Upper lobe of right lung (tissue), 1 donor: ENCODE measurements at regions not wholly inside any gene's neighbourhood (a gene's known extent, or its start where the extent isn't known, plus 50 kb on each side); places are given as distances from the start of the nearest gene placed in this dataset.

Source experiments
- ATAC-seq: fragments of 200-7000 bp; cut with Tn5 transposase; one replicate; pipeline ENCODE4 v1.9.1; 2020; ENCODE audit warnings: mild to moderate bottlenecking, moderate library complexity
- DNase-seq: peaks from one replicate; pipeline ENCODE4 v3.0.0-alpha.2; 2020
- H3K27ac ChIP-seq: fragments of 200-600 bp; one replicate; pipeline ENCODE4 v1.8.0; 2022
- H3K27me3 ChIP-seq: fragments of 200-600 bp; one replicate; pipeline ENCODE4 v1.8.0; 2022; ENCODE audit warnings: mild to moderate bottlenecking
- H3K36me3 ChIP-seq: fragments of 200-600 bp; one replicate; pipeline ENCODE4 v1.8.0; 2022
- H3K4me1 ChIP-seq: fragments of 200-600 bp; one replicate; pipeline ENCODE4 v1.8.0; 2022
- H3K4me3 ChIP-seq: fragments of 200-600 bp; one replicate; pipeline ENCODE4 v1.8.0; 2022; ENCODE audit warnings: mild to moderate bottlenecking
- H3K9me3 ChIP-seq: fragments of 200-600 bp; one replicate; pipeline ENCODE4 v1.8.0; 2022
- CTCF ChIP-seq: fragments of 200-600 bp; IDR thresholded peaks from one replicate; pipeline ENCODE4 v1.8.0; 2022; ENCODE audit warnings: antibody characterized with exemption
- intact Hi-C: fragments of 100-400 bp; cut with DNase I; formaldehyde crosslinking; loops from one replicate; pipeline ENCODE4 v1.11.0; 2022
- donor health status: DM: no; HTN: yes; CAD: no; lungs with severe emphysema.

- Histone ChIP-seq H3K4me3 (no peak overlapping the region), H3K4me1 (no peaks in the 10 kb centered on the region), H3K27me3 (no peaks in the 10 kb centered on the region), H3K9me3 (no peaks in the 10 kb centered on the region), H3K36me3 (no peaks in the 10 kb centered on the region), H3K27ac (no peak overlapping the region)
- TF ChIP-seq CTCF = no peak
- ATAC-seq (no peak), DNase-seq (no peak)
- intact Hi-C loops = no loop called here
Measured at GRCh38 chr13:103844471-103844870, 778.3 kb upstream of the SLC10A2 start.

- Histone ChIP-seq H3K9me3 (no peaks in the 10 kb centered on the region), H3K4me3 (no peak overlapping the region), H3K4me1 (no peaks in the 10 kb centered on the region), H3K36me3 (no peaks in the 10 kb centered on the region), H3K27ac (no peak overlapping the region), H3K27me3 (no peaks in the 10 kb centered on the region)
- intact Hi-C loops = loop anchor here (10.0 kb wide), 1 partner anchor 75 kb away; no protein-coding TSS in a partner anchor
- TF ChIP-seq CTCF = no peak
- DNase-seq (no peak), ATAC-seq (no peak)
Measured at GRCh38 chr13:103839460-103839859, 773.2 kb upstream of the SLC10A2 start.

GRCh38 chr13:103835052-103835451 lies 768.8 kb upstream of the SLC10A2 start:
- ATAC-seq = no peak
- Histone ChIP-seq H3K36me3 (no peaks in the 10 kb centered on the region), H3K27ac (no peak overlapping the region), H3K4me1 (no peaks in the 10 kb centered on the region), H3K27me3 (no peaks in the 10 kb centered on the region), H3K9me3 (no peaks in the 10 kb centered on the region), H3K4me3 (no peak overlapping the region)
- no peak for DNase-seq
- TF ChIP-seq CTCF = no peak
- intact Hi-C loops = loop anchor here (10.0 kb wide), 1 partner anchor 70 kb away; no protein-coding TSS in a partner anchor

- H3K4me3 ChIP-seq = no peak overlapping the region
- no peak for TF ChIP-seq CTCF
- intact Hi-C loops = loop anchor here (10.0 kb wide), 1 partner anchor 69 kb away; no protein-coding TSS in a partner anchor
- no peak overlapping the region for H3K27ac ChIP-seq
- H3K9me3 ChIP-seq = no peaks in the 10 kb centered on the region
- H3K36me3 ChIP-seq = no peaks in the 10 kb centered on the region
- H3K27me3 ChIP-seq = no peaks in the 10 kb centered on the region
- ATAC-seq (no peak), DNase-seq (no peak)
- H3K4me1 ChIP-seq = no peaks in the 10 kb centered on the region
Measured at GRCh38 chr13:103833294-103833852, 767.2 kb upstream of the SLC10A2 start.

GRCh38 chr13:103815619-103816018 lies 749.4 kb upstream of the SLC10A2 start:
- intact Hi-C loops = no loop called here
- DNase-seq (no peak), ATAC-seq (no peak)
- TF ChIP-seq CTCF = no peak
- H3K4me3 ChIP-seq = no peak overlapping the region
- no peaks in the 10 kb centered on the region for H3K27me3 ChIP-seq
- H3K27ac ChIP-seq = no peak overlapping the region
- H3K36me3 ChIP-seq = no peaks in the 10 kb centered on the region
- H3K4me1 ChIP-seq = no peaks in the 10 kb centered on the region
- H3K9me3 ChIP-seq = no peaks in the 10 kb centered on the region

GRCh38 chr13:103812971-103813370 lies 746.8 kb upstream of the SLC10A2 start:
- DNase-seq (no peak), ATAC-seq (no peak)
- Histone ChIP-seq H3K4me3 (no peak overlapping the region), H3K36me3 (no peaks in the 10 kb centered on the region), H3K27me3 (no peaks in the 10 kb centered on the region), H3K9me3 (no peaks in the 10 kb centered on the region), H3K4me1 (no peaks in the 10 kb centered on the region), H3K27ac (no peak overlapping the region)
- intact Hi-C loops = no loop called here
- TF ChIP-seq CTCF = no peak
